GM23338 (cell line): ENCODE measurements at regions not wholly inside any gene's neighbourhood (a gene's known extent, or its start where the extent isn't known, plus 50 kb on each side); places are given as distances from the start of the nearest gene placed in this dataset.
A peak's percentile ranks its signal among the peaks of the same experiment; 100 is the strongest.

ENCODE experiments used
- ATAC-seq: fragments of 200-7000 bp; cut with Tn5 transposase; 3 replicates; pipeline ENCODE4 v1.9.1; 2020
- DNase-seq: peaks from one replicate; pipeline ENCODE4 v3.0.0-alpha.2; 2015; ENCODE audit warnings: low spot score
- H2AFZ ChIP-seq: fragments of 200-600 bp; sonication (generic); 2 replicates; pipeline ENCODE4 v1.8.0; 2016; ENCODE audit warnings: antibody characterized with exemption, mild to moderate bottlenecking, moderate library complexity
- H3F3A ChIP-seq: fragments of 200-600 bp; sonication (generic); replicated peaks from 2 replicates; pipeline ENCODE4 v1.8.0; 2017; ENCODE audit warnings: antibody characterized with exemption, mixed run types, low read depth
- H3K27ac ChIP-seq: fragments of 200-600 bp; sonication (generic); 2 replicates; pipeline ENCODE4 v1.6.1; 2016; ENCODE audit warnings: low read depth
- H3K27me3 ChIP-seq: fragments of 200-600 bp; sonication (generic); 2 replicates; pipeline ENCODE4 v1.8.0; 2016; ENCODE audit warnings: mild to moderate bottlenecking, mixed run types, moderate library complexity; ENCODE audit not compliant: insufficient read depth
- H3K36me3 ChIP-seq: fragments of 200-600 bp; sonication (generic); 2 replicates; pipeline ENCODE4 v1.8.0; 2016; ENCODE audit warnings: mild to moderate bottlenecking; ENCODE audit not compliant: insufficient read depth
- H3K4me1 ChIP-seq: fragments of 200-600 bp; sonication (generic); 2 replicates; pipeline ENCODE4 v1.8.0; 2016; ENCODE audit warnings: mild to moderate bottlenecking, moderate library complexity; ENCODE audit not compliant: insufficient read depth
- H3K4me2 ChIP-seq: fragments of 200-600 bp; sonication (generic); 2 replicates; pipeline ENCODE4 v1.7.1; 2017; ENCODE audit warnings: mixed run types
- H3K4me3 ChIP-seq: fragments of 200-600 bp; sonication (generic); 2 replicates; pipeline ENCODE4 v1.6.1; 2016; ENCODE audit warnings: mixed run types
- H3K79me2 ChIP-seq: fragments of 200-600 bp; sonication (generic); replicated peaks from 2 replicates; pipeline ENCODE4 v1.8.0; 2017; ENCODE audit warnings: mild to moderate bottlenecking; ENCODE audit not compliant: insufficient read depth
- H3K9me2 ChIP-seq: fragments of 200-600 bp; sonication (generic); 2 replicates; pipeline ENCODE4 v1.8.0; 2017; ENCODE audit not compliant: insufficient read depth
- H4K20me1 ChIP-seq: fragments of 200-600 bp; sonication (generic); replicated peaks from 2 replicates; pipeline ENCODE4 v1.8.0; 2017; ENCODE audit warnings: mild to moderate bottlenecking; ENCODE audit not compliant: insufficient read depth
- H3K27ac Mint-ChIP-seq: 2 replicates; pipeline ENCODE4 v1.8.0; 2020; ENCODE audit warnings: inconsistent platforms, mild to moderate bottlenecking, moderate library complexity, mixed read lengths
- H3K27me3 Mint-ChIP-seq: 3 replicates; pipeline ENCODE4 v1.8.0; 2022; ENCODE audit warnings: low read depth, mild to moderate bottlenecking, moderate library complexity, mixed read lengths, inconsistent platforms; ENCODE audit not compliant: insufficient read depth, poor library complexity
- H3K36me3 Mint-ChIP-seq: 3 replicates; pipeline ENCODE4 v1.8.0; 2021; ENCODE audit warnings: low read depth, mild to moderate bottlenecking, inconsistent platforms, moderate library complexity, mixed read lengths
- H3K4me1 Mint-ChIP-seq: 3 replicates; pipeline ENCODE4 v1.8.0; 2020; ENCODE audit warnings: mild to moderate bottlenecking, inconsistent platforms, mixed read lengths
- H3K4me3 Mint-ChIP-seq: 3 replicates; pipeline ENCODE4 v1.8.0; 2021; ENCODE audit warnings: moderate library complexity, mild to moderate bottlenecking, inconsistent platforms, mixed read lengths
- H3K9me3 Mint-ChIP-seq: 3 replicates; pipeline ENCODE4 v1.8.0; 2020; ENCODE audit warnings: moderate library complexity, mild to moderate bottlenecking, inconsistent platforms, mixed read lengths
- CREB1 ChIP-seq: fragments of 250-450 bp; sonication (Bioruptor Pico); IDR thresholded peaks from 2 replicates; pipeline ENCODE4 v1.5.0; 2020; ENCODE audit warnings: low read depth, mild to moderate bottlenecking, moderate library complexity
- NANOG ChIP-seq: IDR thresholded peaks from 2 replicates; pipeline ENCODE4 v1.6.1; 2016; ENCODE audit warnings: antibody characterized with exemption, borderline replicate concordance
- POLR2AphosphoS5 ChIP-seq: IDR thresholded peaks from 2 replicates; pipeline ENCODE4 v1.6.1; 2016; ENCODE audit warnings: antibody characterized with exemption, low read depth
- STAT1 ChIP-seq: IDR thresholded peaks from one replicate; pipeline ENCODE4 v1.6.1; 2016; ENCODE audit warnings: antibody characterized with exemption; ENCODE audit not compliant: unreplicated experiment
- ZNF114 ChIP-seq: fragments of 250-450 bp; sonication (Bioruptor Pico); IDR thresholded peaks from 2 replicates; pipeline ENCODE4 v1.5.0; 2020; ENCODE audit warnings: mild to moderate bottlenecking, moderate library complexity
- ZNF331 ChIP-seq: fragments of 250-450 bp; sonication (Bioruptor Pico); IDR thresholded peaks from 2 replicates; pipeline ENCODE4 v1.5.0; 2020; ENCODE audit warnings: low read depth, mild to moderate bottlenecking, moderate library complexity
- TF ChIP-seq, protein P1 (sequence below), 2 experiments: fragments of 200-600 bp in 1 of 2; sonication (generic) in 1 of 2; conservative IDR thresholded peaks; 2 replicates each; pipeline versions ENCODE4 v1.5.1 to v1.6.1; 2016 to 2017; ENCODE audit warnings: antibody characterized with exemption in 2 of 2, low read depth in 2 of 2, mild to moderate bottlenecking in 2 of 2, moderate library complexity in 1 of 2
- TF ChIP-seq, protein P2 (sequence below): fragments of 250-450 bp; sonication (Bioruptor Pico); IDR thresholded peaks from 2 replicates; pipeline ENCODE4 v1.5.0; 2020; ENCODE audit warnings: mild to moderate bottlenecking, moderate library complexity

DNA sequence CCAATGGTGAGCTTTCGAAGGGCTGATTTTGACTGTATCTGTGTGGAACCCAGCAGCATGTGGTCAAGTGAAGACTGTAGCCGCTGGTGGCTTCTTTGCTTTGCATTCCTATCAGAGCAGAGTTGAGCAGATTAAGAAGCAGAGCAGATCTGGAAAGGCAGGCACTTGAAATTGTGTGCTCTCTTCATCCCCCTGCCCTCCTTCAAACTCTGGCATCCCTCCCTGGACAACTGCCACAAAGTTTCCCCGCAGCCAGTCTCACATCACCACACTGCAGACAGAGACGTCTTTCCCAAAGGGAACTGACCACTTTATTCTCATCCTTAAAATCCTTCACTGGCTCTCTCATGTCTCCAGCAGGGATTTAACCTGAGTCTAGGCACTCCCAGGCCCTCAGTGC is 237.1 kb upstream of the DYNLRB2 start:
- Histone ChIP-seq H3K27ac (no peak overlapping the region), H2AFZ (peak overlapping the region; percentile 76), H3K4me1 (no peaks in the 10 kb centered on the region), H3K79me2 (no peaks in the 10 kb centered on the region), H4K20me1 (no peaks in the 10 kb centered on the region), H3K27me3 (no peaks in the 10 kb centered on the region), H3K36me3 (no peaks in the 10 kb centered on the region), H3F3A (no peaks in the 10 kb centered on the region), H3K4me2 (no peak overlapping the region), H3K9me2 (no peaks in the 10 kb centered on the region; the same call in 1 of the 2 replicates), H3K4me3 (no peak overlapping the region)
- no peak for TF ChIP-seq POLR2AphosphoS5
- TF ChIP-seq ZNF114 (CRISPR knock-in tag): no peak
- no peaks in the 10 kb centered on the region for H3K36me3 Mint-ChIP-seq
- DNase-seq (no peak), ATAC-seq (no peak)
- 0 out of 2 replicates have a peak overlapping the region, but pooled peaks have one; percentile 27 for H3K27ac Mint-ChIP-seq
- H3K27me3 Mint-ChIP-seq: peaks cover 13% of the 10 kb centered on the region
- H3K4me1 Mint-ChIP-seq: peaks cover 15% of the 10 kb centered on the region
- no peaks in the 10 kb centered on the region for H3K9me3 Mint-ChIP-seq
- H3K4me3 Mint-ChIP-seq: no peak overlapping the region

DNA sequence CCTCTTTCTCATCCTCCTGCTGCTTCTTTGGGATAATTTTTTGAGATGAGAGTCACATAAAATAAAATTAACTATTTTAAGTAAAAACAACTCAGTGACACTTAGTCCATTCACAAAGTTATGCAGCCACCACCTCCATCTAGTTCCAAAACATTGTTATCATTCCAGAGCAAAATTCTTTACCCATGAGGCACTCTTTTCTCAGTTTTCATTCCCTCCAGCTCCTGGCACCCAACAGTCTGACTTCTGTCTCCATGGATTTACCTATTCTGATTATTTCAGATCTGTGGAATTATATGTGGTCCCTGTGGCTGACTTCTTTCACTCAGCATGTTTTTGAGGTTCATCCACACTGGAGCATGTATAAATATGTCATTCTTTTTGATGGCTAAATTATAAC is 239.9 kb upstream of the DYNLRB2 start:
- H3K4me2 ChIP-seq: no peak overlapping the region
- H3K27me3 ChIP-seq: no peaks in the 10 kb centered on the region
- DNase-seq: no peak
- no peaks in the 10 kb centered on the region for H3K36me3 Mint-ChIP-seq
- H3K36me3 ChIP-seq: no peaks in the 10 kb centered on the region
- H3K9me3 Mint-ChIP-seq: no peaks in the 10 kb centered on the region
- H3F3A ChIP-seq: no peaks in the 10 kb centered on the region
- H3K27ac ChIP-seq: no peak overlapping the region
- no peak overlapping the region for H2AFZ ChIP-seq
- H3K27ac Mint-ChIP-seq: no peak overlapping the region
- H3K4me3 Mint-ChIP-seq: no peak overlapping the region
- no peaks in the 10 kb centered on the region for H4K20me1 ChIP-seq
- H3K9me2 ChIP-seq: no peaks in the 10 kb centered on the region; the same call in 1 of the 2 replicates
- no peak overlapping the region for H3K4me3 ChIP-seq
- no peak for ATAC-seq
- TF ChIP-seq ZNF331: no peak
- TF ChIP-seq, protein P1, sequence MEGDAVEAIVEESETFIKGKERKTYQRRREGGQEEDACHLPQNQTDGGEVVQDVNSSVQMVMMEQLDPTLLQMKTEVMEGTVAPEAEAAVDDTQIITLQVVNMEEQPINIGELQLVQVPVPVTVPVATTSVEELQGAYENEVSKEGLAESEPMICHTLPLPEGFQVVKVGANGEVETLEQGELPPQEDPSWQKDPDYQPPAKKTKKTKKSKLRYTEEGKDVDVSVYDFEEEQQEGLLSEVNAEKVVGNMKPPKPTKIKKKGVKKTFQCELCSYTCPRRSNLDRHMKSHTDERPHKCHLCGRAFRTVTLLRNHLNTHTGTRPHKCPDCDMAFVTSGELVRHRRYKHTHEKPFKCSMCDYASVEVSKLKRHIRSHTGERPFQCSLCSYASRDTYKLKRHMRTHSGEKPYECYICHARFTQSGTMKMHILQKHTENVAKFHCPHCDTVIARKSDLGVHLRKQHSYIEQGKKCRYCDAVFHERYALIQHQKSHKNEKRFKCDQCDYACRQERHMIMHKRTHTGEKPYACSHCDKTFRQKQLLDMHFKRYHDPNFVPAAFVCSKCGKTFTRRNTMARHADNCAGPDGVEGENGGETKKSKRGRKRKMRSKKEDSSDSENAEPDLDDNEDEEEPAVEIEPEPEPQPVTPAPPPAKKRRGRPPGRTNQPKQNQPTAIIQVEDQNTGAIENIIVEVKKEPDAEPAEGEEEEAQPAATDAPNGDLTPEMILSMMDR (conservative IDR thresholded peaks at IDR 0.05; ENCODE audit: low read depth in 2 of 2): no peak
- TF ChIP-seq NANOG: no peak
- no peak for TF ChIP-seq ZNF114 (CRISPR knock-in tag)
- no peaks in the 10 kb centered on the region for H3K79me2 ChIP-seq
- peaks cover 4% of the 10 kb centered on the region; the same call in 2 of the 3 replicates for H3K4me1 Mint-ChIP-seq
- H3K4me1 ChIP-seq: no peaks in the 10 kb centered on the region
- peaks cover 9% of the 10 kb centered on the region for H3K27me3 Mint-ChIP-seq

DNA sequence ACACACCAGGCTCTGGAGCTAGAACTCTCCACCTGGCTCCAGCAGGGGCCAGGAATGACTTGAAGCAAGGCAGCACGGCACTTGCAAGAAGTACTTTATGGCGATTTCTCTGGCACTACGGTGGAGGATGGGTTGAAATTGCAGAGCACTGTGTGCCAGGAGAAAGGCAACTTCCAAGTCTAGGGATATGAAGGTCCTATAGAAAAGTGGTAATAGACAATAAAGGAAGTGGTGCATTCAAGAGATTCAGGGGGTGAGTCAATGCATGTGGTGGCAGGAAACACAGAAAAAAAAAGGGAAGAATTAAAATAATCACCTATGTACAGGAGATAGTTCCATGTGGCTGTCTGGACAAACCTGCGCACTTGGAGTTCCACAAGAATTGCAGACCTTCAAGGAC is 240.3 kb upstream of the DYNLRB2 start:
- H4K20me1 ChIP-seq: no peaks in the 10 kb centered on the region
- no peaks in the 10 kb centered on the region for H3K4me1 ChIP-seq
- no peaks in the 10 kb centered on the region for H3K79me2 ChIP-seq
- no peak overlapping the region for H3K27ac ChIP-seq
- no peak for ATAC-seq
- no peaks in the 10 kb centered on the region; the same call in 1 of the 2 replicates for H3K9me2 ChIP-seq
- Mint-ChIP-seq H3K27ac (no peak overlapping the region), H3K27me3 (peaks cover 9% of the 10 kb centered on the region), H3K36me3 (no peaks in the 10 kb centered on the region), H3K4me3 (no peak overlapping the region), H3K4me1 (0 out of 3 replicates have a peak, but pooled peaks cover 3% of the 10 kb centered on the region), H3K9me3 (no peaks in the 10 kb centered on the region)
- no peak overlapping the region for H3K4me3 ChIP-seq
- H3K36me3 ChIP-seq: no peaks in the 10 kb centered on the region
- no peak overlapping the region for H2AFZ ChIP-seq
- no peak for DNase-seq
- H3K27me3 ChIP-seq: no peaks in the 10 kb centered on the region
- no peak overlapping the region for H3K4me2 ChIP-seq
- no peak for TF ChIP-seq ZNF331
- no peak for TF ChIP-seq NANOG
- TF ChIP-seq CREB1 (CRISPR knock-in tag): no peak
- TF ChIP-seq POLR2AphosphoS5: no peak
- TF ChIP-seq, protein P2, sequence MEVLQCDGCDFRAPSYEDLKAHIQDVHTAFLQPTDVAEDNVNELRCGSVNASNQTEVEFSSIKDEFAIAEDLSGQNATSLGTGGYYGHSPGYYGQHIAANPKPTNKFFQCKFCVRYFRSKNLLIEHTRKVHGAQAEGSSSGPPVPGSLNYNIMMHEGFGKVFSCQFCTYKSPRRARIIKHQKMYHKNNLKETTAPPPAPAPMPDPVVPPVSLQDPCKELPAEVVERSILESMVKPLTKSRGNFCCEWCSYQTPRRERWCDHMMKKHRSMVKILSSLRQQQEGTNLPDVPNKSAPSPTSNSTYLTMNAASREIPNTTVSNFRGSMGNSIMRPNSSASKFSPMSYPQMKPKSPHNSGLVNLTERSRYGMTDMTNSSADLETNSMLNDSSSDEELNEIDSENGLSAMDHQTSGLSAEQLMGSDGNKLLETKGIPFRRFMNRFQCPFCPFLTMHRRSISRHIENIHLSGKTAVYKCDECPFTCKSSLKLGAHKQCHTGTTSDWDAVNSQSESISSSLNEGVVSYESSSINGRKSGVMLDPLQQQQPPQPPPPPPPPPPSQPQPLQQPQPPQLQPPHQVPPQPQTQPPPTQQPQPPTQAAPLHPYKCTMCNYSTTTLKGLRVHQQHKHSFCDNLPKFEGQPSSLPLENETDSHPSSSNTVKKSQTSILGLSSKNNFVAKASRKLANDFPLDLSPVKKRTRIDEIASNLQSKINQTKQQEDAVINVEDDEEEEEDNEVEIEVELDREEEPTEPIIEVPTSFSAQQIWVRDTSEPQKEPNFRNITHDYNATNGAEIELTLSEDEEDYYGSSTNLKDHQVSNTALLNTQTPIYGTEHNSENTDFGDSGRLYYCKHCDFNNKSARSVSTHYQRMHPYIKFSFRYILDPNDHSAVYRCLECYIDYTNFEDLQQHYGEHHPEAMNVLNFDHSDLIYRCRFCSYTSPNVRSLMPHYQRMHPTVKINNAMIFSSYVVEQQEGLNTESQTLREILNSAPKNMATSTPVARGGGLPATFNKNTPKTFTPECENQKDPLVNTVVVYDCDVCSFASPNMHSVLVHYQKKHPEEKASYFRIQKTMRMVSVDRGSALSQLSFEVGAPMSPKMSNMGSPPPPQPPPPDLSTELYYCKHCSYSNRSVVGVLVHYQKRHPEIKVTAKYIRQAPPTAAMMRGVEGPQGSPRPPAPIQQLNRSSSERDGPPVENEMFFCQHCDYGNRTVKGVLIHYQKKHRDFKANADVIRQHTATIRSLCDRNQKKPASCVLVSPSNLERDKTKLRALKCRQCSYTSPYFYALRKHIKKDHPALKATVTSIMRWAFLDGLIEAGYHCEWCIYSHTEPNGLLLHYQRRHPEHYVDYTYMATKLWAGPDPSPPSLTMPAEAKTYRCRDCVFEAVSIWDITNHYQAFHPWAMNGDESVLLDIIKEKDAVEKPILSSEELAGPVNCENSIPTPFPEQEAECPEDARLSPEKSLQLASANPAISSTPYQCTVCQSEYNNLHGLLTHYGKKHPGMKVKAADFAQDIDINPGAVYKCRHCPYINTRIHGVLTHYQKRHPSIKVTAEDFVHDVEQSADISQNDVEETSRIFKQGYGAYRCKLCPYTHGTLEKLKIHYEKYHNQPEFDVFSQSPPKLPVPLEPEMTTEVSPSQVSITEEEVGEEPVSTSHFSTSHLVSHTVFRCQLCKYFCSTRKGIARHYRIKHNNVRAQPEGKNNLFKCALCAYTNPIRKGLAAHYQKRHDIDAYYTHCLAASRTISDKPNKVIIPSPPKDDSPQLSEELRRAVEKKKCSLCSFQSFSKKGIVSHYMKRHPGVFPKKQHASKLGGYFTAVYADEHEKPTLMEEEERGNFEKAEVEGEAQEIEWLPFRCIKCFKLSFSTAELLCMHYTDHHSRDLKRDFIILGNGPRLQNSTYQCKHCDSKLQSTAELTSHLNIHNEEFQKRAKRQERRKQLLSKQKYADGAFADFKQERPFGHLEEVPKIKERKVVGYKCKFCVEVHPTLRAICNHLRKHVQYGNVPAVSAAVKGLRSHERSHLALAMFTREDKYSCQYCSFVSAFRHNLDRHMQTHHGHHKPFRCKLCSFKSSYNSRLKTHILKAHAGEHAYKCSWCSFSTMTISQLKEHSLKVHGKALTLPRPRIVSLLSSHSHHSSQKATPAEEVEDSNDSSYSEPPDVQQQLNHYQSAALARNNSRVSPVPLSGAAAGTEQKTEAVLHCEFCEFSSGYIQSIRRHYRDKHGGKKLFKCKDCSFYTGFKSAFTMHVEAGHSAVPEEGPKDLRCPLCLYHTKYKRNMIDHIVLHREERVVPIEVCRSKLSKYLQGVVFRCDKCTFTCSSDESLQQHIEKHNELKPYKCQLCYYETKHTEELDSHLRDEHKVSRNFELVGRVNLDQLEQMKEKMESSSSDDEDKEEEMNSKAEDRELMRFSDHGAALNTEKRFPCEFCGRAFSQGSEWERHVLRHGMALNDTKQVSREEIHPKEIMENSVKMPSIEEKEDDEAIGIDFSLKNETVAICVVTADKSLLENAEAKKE (CRISPR knock-in tag): no peak
- TF ChIP-seq STAT1: no peak
- no peaks in the 10 kb centered on the region for H3F3A ChIP-seq
